Hindlimb muscle (tissue), 1 donor: ENCODE measurements at regions not wholly inside any gene's neighbourhood (a gene's known extent, or its start where the extent isn't known, plus 50 kb on each side); places are given as distances from the start of the nearest gene placed in this dataset.
A peak's percentile ranks its signal among the peaks of the same experiment; 100 is the strongest.
"Not testable (repeated sequence)": the region's sequence is repeated elsewhere in the genome, so short reads cannot be mapped to it uniquely, and the experiment has no call there.

Experiments
- DNase-seq: peaks from one replicate; pipeline ENCODE4 v3.0.0-alpha.2; 2013

- no peak for DNase-seq
Measured at GRCh38 chr11:119586181-119586580, 142.8 kb downstream of the NECTIN1 start.

GRCh38 chr11:119585043-119585781 is 143.8 kb downstream of the NECTIN1 start:
- no peak for DNase-seq

GRCh38 chr11:119584193-119585042 is 144.6 kb downstream of the NECTIN1 start:
- peak; percentile 43 for DNase-seq

GRCh38 chr11:119583585-119583984 is 145.4 kb downstream of the NECTIN1 start:
- DNase-seq = no peak

- DNase-seq = not testable (repeated sequence)
Measured at GRCh38 chr11:119581396-119581795, 147.6 kb downstream of the NECTIN1 start.

- no peak for DNase-seq
Measured at GRCh38 chr11:119580751-119581150, 148.2 kb downstream of the NECTIN1 start.

- no peak for DNase-seq
Measured at GRCh38 chr11:119580081-119580480, 148.9 kb downstream of the NECTIN1 start.

- no peak for DNase-seq
Measured at GRCh38 chr11:119578521-119579191, 150.3 kb downstream of the NECTIN1 start.

- DNase-seq = no peak
Measured at GRCh38 chr11:119573858-119574257, 150.9 kb upstream of the THY1 start.

- DNase-seq = no peak
Measured at GRCh38 chr11:119572481-119573424, 149.8 kb upstream of the THY1 start.

- no peak for DNase-seq
Measured at GRCh38 chr11:119571311-119571710, 148.3 kb upstream of the THY1 start.

- no peak for DNase-seq
Measured at GRCh38 chr11:119567688-119568582, 145.0 kb upstream of the THY1 start.

- no peak for DNase-seq
Measured at GRCh38 chr11:119566319-119566718, 143.3 kb upstream of the THY1 start.

GRCh38 chr11:119565693-119566092 is 142.7 kb upstream of the THY1 start:
- DNase-seq = not testable (repeated sequence)

GRCh38 chr11:119560961-119561360 is 138.0 kb upstream of the THY1 start:
- no peak for DNase-seq

- DNase-seq = no peak
Measured at GRCh38 chr11:119560291-119560690, 137.3 kb upstream of the THY1 start.

- no peak for DNase-seq
Measured at GRCh38 chr11:119552106-119552485, 129.1 kb upstream of the THY1 start.

GRCh38 chr11:119551420-119552105 is 128.6 kb upstream of the THY1 start:
- DNase-seq = no peak

GRCh38 chr11:119550053-119550752 is 127.2 kb upstream of the THY1 start:
- no peak for DNase-seq

- no peak for DNase-seq
Measured at GRCh38 chr11:119547511-119547910, 124.5 kb upstream of the THY1 start.
